GM21737 (cell line): ENCODE measurements at regions not wholly inside any gene's neighbourhood (a gene's known extent, or its start where the extent isn't known, plus 50 kb on each side); places are given as distances from the start of the nearest gene placed in this dataset.
A peak's percentile ranks its signal among the peaks of the same experiment; 100 is the strongest.
"Not testable (repeated sequence)": the region's sequence is repeated elsewhere in the genome, so short reads cannot be mapped to it uniquely, and the experiment has no call there.

ENCODE experiments used
- ATAC-seq: cut with Tn5 transposase; IDR thresholded peaks from one replicate; pipeline ENCODE4 v1.9.1; 2021; ENCODE audit warnings: mild to moderate bottlenecking, moderate library complexity; ENCODE audit not compliant: unreplicated experiment

GRCh38 chr11:67806183-67806582 is 131.8 kb upstream of the ALDH3B2 start:
- ATAC-seq, result peak; percentile 7

DNA sequence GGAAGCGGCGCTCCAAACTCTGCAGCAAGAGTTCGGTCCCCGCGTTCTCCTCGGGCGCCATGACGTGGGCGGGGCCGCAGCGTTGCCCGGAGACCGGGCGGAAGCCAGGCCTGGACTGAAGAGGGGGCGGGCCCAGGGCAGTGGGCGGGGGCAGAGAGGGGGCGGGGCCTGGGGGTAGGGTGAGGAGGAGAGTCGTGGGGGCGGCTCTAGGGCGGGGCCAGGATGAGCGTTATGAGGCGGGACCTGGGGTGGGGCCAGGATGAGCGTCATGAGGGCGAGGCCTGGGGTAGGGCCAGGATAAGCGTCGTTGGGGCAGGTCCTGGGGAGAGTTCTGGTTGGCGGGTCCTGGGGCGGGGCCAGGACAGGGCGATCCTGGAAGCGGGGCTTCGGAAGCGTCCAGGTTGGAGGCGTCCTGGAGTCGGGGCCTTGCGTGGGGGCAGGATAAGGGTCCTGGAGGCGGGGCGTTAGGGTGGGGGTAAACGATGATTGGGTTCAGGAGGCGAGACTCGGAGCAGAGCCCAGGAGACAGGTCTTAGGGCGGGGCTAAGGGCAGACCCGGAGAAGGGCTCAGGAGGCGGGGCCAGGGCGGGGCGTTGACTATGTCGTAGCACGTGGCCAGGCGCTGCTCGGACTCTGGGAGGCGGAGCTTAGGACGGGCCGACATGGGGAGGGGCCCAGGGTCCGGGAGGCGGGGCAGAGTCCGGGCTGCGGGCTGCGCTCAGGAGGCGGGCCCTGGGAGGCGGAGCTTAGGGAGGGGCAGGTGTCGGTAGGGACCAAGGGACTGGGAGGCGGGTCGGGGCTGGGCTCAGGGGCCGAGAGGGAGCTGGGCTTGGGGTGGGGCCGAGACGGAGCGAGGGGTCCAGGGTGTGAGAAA is 131.1 kb upstream of the ALDH3B2 start:
- peak; percentile 95 for ATAC-seq

DNA sequence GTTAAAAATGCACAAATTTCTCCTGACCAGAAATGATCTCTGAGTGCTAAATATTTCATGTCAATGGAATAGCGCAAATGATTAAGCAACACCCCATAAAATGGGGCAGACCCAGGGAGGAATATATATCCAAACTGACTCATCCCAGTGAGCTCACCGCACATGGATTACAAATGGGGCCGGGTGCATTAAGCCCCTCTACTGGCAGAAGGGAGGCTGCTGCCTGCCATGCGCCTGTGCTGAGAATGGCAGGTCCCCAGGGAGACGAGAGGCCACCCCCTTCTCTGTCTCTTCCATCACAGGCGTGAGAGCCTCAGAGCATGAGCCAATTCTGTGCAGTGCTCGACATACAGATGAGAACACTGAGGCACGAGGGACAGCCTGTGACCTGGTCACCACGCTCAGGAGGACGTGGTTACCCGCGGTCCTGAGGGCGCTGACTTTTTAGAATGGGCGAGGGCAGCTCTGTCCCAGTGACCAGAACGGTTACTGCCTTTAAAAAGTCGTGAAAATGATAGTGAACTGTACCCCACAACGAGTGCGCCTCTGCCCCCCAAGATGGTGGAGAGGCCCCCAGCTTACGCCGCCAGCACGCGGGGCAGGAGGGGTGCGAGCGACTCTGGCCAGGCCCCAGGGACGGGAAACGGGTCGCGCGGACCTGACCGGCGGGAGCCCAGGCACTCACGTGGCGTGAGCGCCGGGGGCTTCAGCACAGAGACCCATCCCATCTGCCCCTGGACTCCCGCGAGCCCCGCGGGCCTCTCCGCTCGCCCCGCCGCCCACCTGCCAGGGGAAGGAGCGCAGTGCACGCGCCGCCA is 130.2 kb upstream of the ALDH3B2 start:
- not testable (repeated sequence) for ATAC-seq

GRCh38 chr11:67803519-67803918 is 129.1 kb upstream of the ALDH3B2 start:
- not testable (repeated sequence) for ATAC-seq

- ATAC-seq, result not testable (repeated sequence)
Measured at GRCh38 chr11:67803055-67803454, 128.6 kb upstream of the ALDH3B2 start.

- not testable (repeated sequence) for ATAC-seq
Measured at GRCh38 chr11:67802623-67803022, 128.2 kb upstream of the ALDH3B2 start.

GRCh38 chr11:67801397-67801796 is 127.0 kb upstream of the ALDH3B2 start:
- not testable (repeated sequence) for ATAC-seq

DNA sequence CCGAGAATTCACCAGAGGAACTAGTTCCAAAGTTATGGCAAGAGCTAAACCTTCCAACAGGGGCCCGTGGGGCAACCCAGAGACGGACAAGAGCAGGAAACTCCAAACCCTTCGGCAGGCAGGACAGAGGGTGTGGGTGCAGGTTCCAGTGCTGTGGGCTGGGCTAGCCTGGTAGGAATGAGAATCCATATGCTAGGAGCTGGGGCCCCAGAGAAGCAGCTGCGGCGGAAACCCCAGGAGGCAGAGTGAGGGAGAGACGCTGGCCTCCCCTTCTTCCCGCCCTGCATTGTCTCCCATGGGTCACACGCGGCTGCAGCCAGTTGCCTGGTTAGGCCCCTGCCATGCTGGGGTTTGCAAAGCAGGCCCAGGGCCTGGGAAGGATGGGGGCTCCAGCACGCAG is 126.2 kb upstream of the ALDH3B2 start:
- ATAC-seq, result not testable (repeated sequence)

DNA sequence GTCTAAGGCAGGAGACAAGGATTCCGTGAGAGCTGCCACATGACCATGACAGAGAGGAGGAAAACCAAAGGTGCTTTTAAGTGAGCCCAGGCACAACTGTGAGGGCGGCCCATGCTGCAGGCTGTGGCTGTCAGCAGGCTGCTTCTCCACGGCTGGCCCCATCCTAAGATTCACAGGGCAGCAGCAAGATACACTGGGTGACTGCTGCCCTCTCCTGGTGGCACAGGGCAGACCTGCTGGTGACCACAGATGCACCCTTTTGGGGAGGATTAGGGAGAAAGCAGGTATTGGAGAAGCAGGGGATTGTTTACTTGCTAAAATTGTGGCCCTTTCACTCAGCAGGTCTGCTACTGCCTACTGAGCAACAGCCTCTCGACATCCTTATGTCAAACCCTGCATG is 125.4 kb upstream of the ALDH3B2 start:
- not testable (repeated sequence) for ATAC-seq

GRCh38 chr11:67797726-67798521 is 123.5 kb upstream of the ALDH3B2 start:
- not testable (repeated sequence) for ATAC-seq

DNA sequence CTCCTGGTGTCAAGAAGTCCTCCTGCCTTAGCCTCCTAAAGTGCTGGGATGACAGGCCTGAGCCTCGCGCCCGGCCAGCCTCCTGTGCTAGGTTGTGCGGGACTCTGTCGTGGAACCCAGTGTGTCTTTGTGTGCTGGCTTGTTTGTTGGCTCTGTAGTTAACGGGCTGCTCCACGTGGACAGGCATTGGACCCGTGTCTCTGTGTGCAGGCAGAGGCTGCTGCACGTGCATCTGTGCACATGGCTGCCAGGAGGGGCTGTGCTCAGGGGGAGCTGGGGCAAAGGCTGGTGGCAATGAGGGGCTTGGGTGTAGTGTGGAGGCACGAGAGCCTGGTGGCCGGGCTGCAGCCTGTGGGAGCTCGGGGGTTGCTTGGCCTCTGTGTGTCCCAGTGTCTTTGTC is 121.3 kb upstream of the ALDH3B2 start:
- ATAC-seq, result no peak

- not testable (repeated sequence) for ATAC-seq
Measured at GRCh38 chr11:67793750-67794149, 119.3 kb upstream of the ALDH3B2 start.

GRCh38 chr11:67792273-67792990 is 118.0 kb upstream of the ALDH3B2 start:
- ATAC-seq, result not testable (repeated sequence)

DNA sequence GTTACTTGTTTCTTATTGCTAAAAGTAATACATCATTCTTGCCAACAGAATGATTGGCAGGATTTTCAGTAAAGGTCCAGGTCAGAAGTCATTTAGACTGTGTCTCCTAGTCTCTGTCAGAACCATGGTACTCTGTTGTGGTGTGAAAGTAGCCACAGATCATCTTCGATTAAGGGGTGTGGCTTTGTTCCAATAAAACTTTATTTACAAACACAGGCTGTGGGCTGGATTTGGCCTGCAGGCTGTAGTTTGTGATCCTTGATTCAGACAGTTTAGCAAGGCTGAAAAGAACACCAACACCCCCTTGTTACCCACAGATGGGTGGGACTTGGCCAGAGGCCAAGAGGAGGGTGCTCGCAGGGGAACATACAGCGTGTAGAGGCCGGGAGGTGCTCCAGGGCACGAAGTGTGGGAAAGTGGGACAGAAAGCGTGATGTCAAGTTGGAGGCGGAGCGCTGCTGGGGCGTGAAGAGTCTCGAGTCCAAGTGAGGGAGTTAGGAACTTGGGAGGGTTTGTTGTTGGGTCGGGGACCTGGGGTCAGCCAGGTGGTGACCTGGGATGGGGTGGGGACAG is 117.3 kb upstream of the ALDH3B2 start:
- ATAC-seq, result not testable (repeated sequence)

- not testable (repeated sequence) for ATAC-seq
Measured at GRCh38 chr11:67788341-67788695, 113.9 kb upstream of the ALDH3B2 start.

DNA sequence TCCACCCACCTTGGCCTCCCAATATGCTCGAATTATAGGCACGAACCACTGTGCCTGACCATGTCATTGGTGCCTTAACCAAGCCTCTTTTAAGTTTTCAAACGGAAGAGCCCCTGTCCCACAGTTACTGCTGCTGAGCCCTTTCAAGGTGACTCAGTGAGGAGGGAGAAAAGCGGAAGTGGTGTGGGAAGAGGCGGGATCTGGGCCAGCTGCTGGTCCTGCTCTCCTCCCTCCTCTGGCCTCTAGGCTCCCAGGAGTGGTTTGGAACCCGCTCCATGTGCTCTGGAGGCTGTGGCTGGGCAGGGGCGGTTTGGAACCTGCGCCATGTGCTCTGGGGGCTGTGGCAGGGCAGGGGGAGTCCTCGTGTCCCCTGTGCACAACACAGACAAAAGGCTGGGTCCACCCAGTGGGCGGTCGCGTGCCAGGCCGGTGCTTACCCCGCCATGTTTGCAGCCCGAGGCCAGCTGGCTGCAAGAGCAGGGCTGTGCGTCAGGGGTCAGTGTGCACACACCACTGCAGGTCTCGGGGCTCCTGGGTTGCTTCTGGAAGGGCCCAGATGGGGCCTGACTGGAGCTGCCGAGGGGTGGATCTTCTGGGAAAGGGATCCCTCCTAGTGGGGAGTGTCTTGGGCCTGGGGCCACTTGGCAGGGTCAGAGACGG is 113.4 kb upstream of the ALDH3B2 start:
- not testable (repeated sequence) for ATAC-seq

DNA sequence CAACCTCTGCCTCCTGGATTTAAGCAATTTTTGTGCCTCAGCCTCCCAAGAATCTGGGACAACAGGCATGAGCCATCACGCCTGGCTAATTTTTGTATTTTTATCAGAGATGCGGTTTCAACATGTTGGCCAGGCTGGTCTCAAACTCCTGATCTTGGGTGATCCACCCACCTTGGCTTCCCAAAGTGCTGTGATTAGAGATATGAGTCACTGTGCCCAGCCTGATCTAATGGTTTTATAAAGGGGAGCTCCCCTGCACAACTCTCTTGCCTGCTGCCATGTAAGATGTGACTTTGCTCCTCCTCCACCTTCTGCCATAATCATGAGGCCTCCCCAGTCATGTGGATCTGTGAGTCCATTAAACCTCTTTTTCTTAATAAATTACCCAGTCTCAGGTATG is 107.5 kb upstream of the ALDH3B2 start:
- not testable (repeated sequence) for ATAC-seq

- not testable (repeated sequence) for ATAC-seq
Measured at GRCh38 chr11:67781506-67781905, 107.1 kb upstream of the ALDH3B2 start.

- ATAC-seq, result no peak
Measured at GRCh38 chr11:67780056-67780455, 105.6 kb upstream of the ALDH3B2 start.
